ENCODE measurements at regions not wholly inside any gene's neighbourhood (a gene's known extent, or its start where the extent isn't known, plus 50 kb on each side); places are given as distances from the start of the nearest gene placed in this dataset.
A peak's percentile ranks its signal among the peaks of the same experiment; 100 is the strongest.

DNA sequence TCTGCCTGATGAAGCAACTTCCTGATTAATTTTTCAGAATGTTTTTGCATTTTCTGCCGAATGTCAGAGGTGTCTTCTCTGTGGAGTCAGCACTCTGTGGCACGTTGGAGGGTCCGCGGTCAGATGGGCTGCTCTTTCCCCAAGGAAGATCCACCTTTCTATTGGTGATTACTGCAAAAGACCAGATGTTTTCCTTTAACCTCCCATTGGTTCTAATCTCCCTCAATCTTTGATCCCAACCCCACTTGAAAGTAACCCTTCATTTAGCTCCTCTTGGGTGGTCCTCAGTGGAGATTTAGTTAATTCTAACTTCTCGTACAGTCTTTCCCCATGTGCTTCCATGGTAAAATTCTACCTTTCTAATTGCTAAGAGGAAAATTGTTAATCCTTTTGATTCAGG lies 397.7 kb upstream of the DDHD1 start:
- DNase-seq (ENCODE audit: low spot score) = no peak

GRCh38 chr14:53549956-53550355 lies 396.8 kb upstream of the DDHD1 start:
- no peak for DNase-seq (ENCODE audit: low spot score)

- no peak for DNase-seq (ENCODE audit: low spot score)
These were observed 394.5 kb upstream of the DDHD1 start for GRCh38 chr14:53547593-53547992.

GRCh38 chr14:53545217-53545616 lies 392.1 kb upstream of the DDHD1 start:
- DNase-seq (ENCODE audit: low spot score) = no peak

DNA sequence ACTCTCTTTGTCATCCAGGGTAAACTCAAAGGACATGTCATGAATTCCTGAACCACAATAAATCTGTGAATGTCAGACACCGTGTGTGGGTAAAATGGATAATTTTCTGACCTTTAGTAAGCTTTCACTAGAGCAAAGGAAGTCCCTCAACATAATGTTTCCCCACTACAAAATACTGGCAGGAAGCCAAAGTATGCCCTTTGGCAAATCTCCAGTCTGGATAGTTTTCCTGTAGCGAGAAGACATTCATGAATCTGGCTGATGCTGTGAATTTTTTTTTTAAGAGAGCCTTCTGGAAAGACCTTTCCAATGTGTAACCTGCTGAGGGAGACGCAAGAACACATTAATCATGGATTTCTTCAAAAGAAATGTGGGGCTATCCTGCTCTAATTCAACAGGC lies 389.6 kb upstream of the DDHD1 start:
- no peak for DNase-seq (ENCODE audit: low spot score)

- no peak for DNase-seq (ENCODE audit: low spot score)
These were observed 388.3 kb upstream of the DDHD1 start for GRCh38 chr14:53541411-53541810.

- peak; percentile 34 for DNase-seq (ENCODE audit: low spot score)
These were observed 386.5 kb upstream of the DDHD1 start for GRCh38 chr14:53539489-53540126.

GRCh38 chr14:53538316-53538881 lies 385.3 kb upstream of the DDHD1 start:
- no peak for DNase-seq (ENCODE audit: low spot score)

GRCh38 chr14:53537422-53538315 lies 384.5 kb upstream of the DDHD1 start:
- no peak for DNase-seq (ENCODE audit: low spot score)

DNA sequence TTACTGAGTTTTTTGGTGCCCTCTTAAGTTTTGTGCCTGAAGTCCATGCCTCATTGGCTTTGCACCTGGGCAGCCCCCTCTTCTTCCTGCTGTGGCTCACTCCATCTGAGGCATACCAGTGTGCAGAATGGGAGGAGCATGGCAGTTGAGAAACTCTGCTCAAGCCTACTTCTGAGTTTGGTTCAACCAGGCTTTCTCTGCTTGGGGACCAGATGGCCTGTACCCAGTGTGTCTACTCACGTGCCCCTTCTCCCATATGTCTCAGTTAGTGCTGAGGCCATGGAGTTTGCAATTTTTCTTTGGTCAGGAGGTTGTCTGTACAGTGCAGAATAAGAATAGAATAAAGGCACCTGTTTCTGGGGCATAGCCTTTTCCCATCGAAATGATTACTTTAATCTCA lies 383.3 kb upstream of the DDHD1 start:
- DNase-seq (ENCODE audit: low spot score) = no peak

GRCh38 chr14:53534841-53535240 lies 381.7 kb upstream of the DDHD1 start:
- no peak for DNase-seq (ENCODE audit: low spot score)

DNA sequence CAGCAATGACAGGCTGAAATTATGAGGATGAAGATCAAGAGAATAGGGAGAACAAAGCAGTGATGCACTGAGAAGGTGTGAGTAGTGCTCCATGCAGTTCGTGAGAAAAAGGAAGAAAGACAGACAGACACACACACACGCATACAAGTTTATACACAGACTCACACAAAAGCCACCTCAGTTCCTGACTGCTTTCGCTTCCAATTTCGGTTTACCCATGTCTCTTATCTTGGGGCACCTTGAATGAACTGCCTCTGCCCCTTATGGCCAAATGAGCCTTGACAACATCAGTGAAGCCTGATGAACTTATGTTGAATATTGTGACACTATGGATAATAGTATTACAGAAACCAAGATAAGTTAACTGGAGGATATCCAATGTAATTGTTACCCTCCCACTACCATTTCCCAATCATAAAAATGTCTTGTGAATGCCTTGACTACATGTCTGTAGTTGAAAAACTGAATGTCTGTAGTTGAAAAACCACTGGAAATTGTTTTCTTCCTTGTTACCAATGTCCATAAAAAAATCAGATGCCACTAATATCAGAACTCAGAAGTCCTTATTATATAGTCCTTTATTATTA lies 380.4 kb upstream of the DDHD1 start:
- DNase-seq (ENCODE audit: low spot score) = no peak

DNA sequence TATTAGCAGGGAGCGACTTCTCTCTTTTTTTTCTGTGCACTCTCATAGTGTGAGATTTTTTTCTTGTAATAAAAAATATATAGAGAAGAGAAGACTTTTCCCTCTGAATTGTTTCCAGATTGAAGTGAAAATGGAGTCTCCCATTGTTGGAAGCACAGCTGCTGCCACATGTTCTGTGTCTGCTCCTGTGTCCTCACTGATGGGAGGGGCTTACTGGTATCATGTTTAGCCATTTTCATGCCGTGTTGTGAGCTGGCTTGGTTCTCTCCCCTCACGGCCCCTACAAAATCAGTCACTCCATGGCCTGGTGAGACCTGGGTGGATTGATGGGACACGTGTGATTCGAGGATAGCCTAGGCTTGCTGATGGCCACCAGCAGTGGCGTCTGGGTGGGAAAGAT lies 379.7 kb upstream of the DDHD1 start:
- no peak for DNase-seq (ENCODE audit: low spot score)

DNA sequence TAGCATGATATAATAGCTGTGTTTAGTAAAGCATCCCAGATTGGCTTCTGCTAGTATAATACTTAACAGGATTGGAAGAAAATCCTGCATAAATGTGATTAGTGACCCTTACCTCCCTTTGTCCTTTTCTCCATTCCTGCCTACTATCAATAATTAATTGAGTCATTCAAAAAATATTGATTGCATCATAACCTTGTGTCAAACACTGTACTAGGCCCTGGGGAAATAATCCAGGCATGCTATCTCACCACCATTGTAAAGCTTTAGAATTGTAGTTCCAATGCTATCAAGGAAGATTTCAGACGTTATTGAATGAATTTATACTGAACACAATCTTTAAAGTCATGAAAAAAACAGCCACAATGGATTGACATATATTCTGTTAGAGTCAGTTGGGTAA lies 378.6 kb upstream of the DDHD1 start:
- no peak for DNase-seq (ENCODE audit: low spot score)

DNA sequence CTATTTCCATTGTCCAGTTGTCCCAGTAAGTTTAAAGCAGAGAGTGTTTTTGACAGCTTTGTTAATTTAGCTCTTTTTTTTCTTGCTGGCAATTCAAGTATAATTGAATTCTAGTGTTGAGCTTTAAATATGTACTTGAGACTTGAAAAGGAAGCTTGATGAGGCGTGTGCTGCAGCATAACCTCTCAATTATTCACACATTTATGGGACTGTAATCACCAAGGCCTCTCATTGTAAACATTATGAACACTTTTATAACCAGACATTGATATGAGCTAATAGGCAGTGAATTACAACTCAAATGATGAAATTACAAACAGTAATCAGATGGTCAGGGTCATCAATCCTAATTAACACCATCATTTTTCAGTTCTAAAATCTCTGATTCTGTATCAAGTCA lies 378.0 kb upstream of the DDHD1 start:
- DNase-seq (ENCODE audit: low spot score) = no peak

- DNase-seq (ENCODE audit: low spot score) = no peak
These were observed 376.4 kb upstream of the DDHD1 start for GRCh38 chr14:53529519-53529918.

GRCh38 chr14:53528185-53528671 lies 375.1 kb upstream of the DDHD1 start:
- DNase-seq (ENCODE audit: low spot score) = no peak

DNA sequence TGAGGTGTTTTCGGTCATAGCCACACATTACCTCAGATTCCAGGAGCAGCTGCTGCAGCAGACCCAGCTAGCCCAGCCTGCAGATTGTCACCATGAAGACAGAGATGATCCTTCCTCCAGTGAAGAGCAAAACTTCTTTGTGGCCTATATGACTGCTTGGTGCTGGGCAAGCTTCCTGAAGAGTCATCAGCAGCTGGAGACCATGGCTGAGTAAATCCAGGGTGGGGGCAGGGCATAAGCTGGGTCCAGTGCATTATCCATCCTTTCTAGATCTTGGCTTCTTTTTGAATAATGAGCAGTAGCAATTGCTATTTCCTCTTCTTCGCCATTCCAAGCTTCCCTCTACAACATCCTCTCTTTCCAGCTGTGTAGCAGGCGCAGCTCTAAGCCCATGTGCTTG lies 373.1 kb upstream of the DDHD1 start:
- DNase-seq (ENCODE audit: low spot score) = no peak

DNA sequence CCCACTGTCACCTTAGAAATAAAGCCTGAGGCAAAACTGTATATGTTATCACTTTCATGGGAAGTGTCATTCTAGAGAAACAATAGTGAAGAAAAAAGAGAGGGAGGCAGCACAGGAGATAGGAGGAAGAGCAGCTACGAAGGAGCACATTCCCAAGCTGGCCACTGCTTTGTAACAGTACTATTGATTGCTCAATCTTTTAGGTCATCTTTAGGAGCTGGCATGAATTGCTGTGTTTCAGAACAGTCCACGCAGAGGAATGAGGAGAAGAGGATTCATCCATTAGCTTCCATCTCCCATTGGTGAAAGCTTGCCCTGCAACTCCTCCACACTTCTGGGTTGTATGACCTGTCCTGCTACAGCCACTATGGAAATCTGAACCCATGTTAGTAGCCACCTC lies 372.5 kb upstream of the DDHD1 start:
- DNase-seq (ENCODE audit: low spot score) = no peak

DNA sequence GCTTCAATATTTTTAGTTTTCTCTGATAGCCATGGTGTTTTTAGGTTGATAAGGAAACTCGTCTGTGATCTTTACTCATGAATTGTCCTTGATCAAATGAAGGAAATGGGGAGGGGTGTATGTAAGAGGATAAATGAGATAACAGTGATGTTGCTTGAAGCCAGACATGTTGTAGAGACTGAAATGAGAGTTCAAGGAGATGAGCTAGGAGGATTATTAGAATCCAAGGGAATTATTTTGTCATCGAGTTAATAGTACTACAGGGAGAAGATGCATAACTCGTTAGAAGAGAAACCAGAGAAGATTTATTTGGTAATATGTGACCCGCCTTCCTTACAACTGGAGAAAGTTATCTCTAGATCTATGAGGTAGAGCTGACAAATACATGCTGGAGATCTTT lies 371.3 kb upstream of the DDHD1 start:
- DNase-seq (ENCODE audit: low spot score) = no peak

DNA sequence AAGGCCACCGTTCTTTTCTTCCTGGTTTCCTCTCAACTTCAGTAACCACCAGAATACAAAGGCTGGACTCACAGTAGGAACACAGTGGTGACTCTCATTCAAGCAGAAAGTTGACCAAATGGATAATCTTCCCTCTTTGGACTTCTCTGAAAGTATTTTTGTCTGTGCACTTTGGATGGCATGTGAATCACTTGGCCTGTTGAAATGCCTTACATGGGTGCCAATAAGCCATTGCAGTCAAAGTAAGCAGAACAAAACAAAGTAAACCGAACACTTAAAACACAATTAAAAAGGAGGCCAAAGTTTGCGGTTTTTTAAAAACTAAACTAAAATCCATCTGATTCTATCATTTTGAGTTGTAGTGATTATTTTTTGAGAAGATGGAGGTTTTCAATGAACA lies 370.1 kb upstream of the DDHD1 start:
- DNase-seq (ENCODE audit: low spot score) = no peak
